HFF-Myc (cell line): ENCODE measurements at regions not wholly inside any gene's neighbourhood (a gene's known extent, or its start where the extent isn't known, plus 50 kb on each side); places are given as distances from the start of the nearest gene placed in this dataset.
A peak's percentile ranks its signal among the peaks of the same experiment; 100 is the strongest.

Experiments used
- DNase-seq: peaks from one replicate; pipeline ENCODE4 v3.0.0-alpha.2; 2011; ENCODE audit warnings: low read depth; ENCODE audit errors: extremely low read depth
- H3K4me3 ChIP-seq: replicated peaks from 2 replicates; pipeline ENCODE4 v1.5.1; 2011; ENCODE audit warnings: low read depth, mild to moderate bottlenecking, control low read depth, low read length
- TF ChIP-seq, protein P1 (sequence below): IDR thresholded peaks from 2 replicates; pipeline ENCODE4 v1.5.1; 2012; ENCODE audit warnings: mild to moderate bottlenecking, low read depth, low read length, control low read depth; ENCODE audit errors: missing control alignments

DNA sequence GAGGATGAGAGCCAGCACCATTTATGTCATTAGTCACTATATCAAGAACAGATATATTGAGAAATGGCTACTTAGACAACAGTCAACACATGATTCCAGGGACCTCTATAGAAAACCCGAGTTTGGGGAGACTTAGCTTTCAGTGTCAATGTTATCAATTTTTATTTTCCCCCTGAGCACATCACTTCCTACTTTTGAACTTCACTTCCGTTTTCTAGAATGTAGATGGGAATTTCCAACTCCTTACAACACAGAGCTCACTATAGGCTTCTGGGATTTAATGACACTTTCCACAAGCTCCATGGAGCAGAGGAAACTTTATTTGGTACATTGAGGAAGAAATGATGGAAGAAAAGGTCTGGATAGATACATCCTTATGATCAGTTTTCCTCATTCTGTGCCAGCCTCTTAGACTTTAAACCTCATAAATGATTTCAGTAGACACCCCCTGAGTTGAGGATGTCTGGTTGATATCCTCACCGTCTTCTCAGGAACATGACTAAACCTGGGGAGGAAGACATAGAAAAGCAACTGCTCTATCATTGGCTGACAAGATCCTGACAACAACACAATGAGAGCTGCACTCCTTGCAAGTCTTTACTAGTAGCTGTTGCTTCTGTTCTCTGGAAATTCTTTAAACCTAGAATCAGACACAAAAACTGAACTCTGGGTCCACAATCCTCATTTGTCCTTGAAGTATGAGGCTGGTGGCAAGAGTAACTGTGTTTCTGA is 449.4 kb upstream of the OR4E1 start:
- no peak overlapping the region for H3K4me3 ChIP-seq
- TF ChIP-seq, protein P1, sequence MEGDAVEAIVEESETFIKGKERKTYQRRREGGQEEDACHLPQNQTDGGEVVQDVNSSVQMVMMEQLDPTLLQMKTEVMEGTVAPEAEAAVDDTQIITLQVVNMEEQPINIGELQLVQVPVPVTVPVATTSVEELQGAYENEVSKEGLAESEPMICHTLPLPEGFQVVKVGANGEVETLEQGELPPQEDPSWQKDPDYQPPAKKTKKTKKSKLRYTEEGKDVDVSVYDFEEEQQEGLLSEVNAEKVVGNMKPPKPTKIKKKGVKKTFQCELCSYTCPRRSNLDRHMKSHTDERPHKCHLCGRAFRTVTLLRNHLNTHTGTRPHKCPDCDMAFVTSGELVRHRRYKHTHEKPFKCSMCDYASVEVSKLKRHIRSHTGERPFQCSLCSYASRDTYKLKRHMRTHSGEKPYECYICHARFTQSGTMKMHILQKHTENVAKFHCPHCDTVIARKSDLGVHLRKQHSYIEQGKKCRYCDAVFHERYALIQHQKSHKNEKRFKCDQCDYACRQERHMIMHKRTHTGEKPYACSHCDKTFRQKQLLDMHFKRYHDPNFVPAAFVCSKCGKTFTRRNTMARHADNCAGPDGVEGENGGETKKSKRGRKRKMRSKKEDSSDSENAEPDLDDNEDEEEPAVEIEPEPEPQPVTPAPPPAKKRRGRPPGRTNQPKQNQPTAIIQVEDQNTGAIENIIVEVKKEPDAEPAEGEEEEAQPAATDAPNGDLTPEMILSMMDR, result no peak
- DNase-seq, result no peak

DNA sequence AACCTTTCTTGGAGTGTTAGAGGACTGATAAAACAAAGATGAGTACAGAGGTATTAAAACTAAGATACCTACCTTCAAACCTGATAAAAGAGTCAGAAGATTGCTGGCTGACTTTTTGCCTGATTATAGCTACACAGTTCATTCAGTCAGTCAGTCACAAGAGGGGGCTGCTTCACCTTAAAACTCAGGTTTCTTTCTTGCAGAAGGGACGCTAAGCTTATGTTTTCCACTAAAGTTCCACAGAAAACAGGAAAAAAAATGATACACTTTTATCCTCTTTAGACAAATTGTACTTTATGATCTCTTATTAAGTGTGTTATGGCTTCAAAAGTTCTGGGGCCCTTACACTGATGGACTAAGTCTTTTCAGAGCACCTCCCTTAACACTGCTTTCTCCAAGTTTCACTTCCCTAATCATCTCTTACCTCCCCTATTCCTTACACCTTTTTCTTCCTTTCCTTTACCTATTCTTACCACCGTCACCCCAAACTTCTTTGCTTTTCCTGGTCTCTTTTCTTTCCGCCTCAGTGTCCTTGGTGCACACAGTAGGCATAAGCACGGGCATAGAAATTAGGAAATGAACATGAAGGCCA is 448.7 kb upstream of the OR4E1 start:
- DNase-seq, result no peak
- no peak overlapping the region for H3K4me3 ChIP-seq
- TF ChIP-seq, protein P1, result no peak

DNA sequence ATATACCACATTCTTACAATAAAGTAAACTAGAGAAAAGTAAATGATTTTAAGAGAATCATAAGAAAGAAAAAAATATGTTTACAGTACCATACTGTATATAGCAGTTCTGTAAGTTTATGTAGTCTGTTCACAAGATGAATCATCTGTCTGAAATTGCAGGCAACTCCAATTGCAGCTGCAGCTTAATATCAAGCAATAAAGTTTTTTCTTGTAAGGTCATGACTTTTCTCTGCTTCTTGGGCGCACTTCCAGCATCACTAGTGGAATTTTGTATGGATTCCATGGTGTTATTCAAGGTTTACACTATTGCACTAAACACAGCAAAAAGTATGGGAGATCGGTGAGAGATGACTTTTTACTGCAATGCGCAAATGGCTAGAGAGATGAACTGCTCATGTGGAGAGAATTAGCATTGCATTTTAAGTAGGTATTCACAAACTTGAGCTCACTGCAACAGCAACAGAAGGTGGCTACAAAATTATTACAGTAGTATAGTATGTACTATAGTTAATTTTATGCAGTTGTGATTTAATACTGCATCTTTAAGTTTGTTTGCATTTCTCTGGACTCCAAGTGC is 445.4 kb upstream of the OR4E1 start:
- no peak overlapping the region for H3K4me3 ChIP-seq
- DNase-seq, result no peak

DNA sequence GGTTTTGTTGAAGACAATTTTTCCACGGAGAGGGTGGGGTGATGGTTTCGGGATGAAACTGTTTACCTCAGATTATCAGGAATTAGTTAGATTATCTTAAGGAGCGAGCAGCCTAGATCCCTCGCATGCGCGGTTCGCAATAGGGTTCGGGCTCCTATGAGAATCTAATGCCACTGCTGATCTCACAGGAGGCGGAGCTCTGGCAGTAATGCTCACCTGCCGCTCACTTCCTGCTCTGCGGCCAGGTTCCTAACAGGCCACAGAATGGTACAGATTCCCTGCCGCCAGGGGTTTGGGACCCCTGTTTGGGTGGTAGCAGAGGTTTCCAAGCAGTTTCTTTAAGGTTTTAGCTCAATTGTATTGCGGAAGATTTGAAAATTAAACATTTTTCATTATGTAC is 439.8 kb upstream of the OR4E1 start:
- no peak for DNase-seq
- H3K4me3 ChIP-seq, result no peak overlapping the region
- TF ChIP-seq, protein P1, result no peak

More for the DNA sequence above, 445.4 kb upstream of the OR4E1 start:
- TF ChIP-seq, protein P1, result no peak

DNA sequence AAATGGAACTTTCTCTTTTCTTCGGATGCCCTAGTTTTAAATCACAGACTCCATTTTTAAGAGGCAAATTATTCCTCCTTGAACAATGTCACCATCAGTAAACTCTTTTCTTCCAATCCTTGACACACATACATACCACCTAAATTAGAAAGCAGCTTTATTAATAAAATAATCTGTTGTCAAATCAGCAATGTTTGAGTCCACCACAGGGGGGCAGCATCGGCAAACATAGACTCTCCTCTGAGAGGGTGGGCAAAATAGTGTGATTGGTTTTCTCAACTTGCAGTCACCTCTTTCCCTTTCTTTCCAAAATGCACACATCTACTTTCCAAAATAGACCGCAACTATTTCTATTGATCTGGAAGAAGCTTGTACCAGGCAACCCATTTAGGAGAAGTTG is 438.4 kb upstream of the OR4E1 start:
- no peak overlapping the region for H3K4me3 ChIP-seq
- TF ChIP-seq, protein P1, result peak; percentile 51
- DNase-seq, result no peak

DNA sequence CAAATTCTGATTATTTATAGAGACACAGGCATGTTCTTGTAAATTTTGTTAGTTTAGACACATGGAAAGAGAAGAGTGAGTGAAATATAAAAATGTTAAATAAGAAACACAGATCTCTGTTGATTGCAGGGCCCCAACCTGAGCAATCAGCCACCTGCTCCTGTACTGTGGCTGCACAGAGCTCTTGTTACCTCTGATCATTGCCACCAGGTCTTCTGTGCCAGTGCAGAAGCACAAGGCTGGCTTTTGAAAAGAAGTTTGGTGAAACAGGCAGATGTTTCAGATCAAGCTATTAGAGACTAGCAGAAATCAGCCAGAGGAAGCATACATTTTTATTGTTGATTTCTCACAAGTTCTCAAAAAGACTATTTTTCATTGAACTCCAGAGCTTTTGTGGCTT is 434.1 kb upstream of the OR4E1 start:
- TF ChIP-seq, protein P1, result no peak
- no peak overlapping the region for H3K4me3 ChIP-seq
- DNase-seq, result no peak
